Parathyroid adenoma (tissue), 2 donors: ENCODE measurements at regions not wholly inside any gene's neighbourhood (a gene's known extent, or its start where the extent isn't known, plus 50 kb on each side); places are given as distances from the start of the nearest gene placed in this dataset.
"Not testable (repeated sequence)": the region's sequence is repeated elsewhere in the genome, so short reads cannot be mapped to it uniquely, and the experiment has no call there.

ENCODE experiments used
- H2AFZ ChIP-seq: fragments of 300-600 bp; sonication (generic); one replicate; pipeline ENCODE4 v1.7.0; 2017; ENCODE audit warnings: antibody characterized with exemption, mild to moderate bottlenecking
- H3K27ac ChIP-seq: fragments of 300-600 bp; sonication (generic); one replicate; pipeline ENCODE4 v1.7.0; 2017
- H3K27me3 ChIP-seq: fragments of 300-600 bp; sonication (generic); one replicate; pipeline ENCODE4 v1.7.0; 2017; ENCODE audit warnings: low read length; ENCODE audit not compliant: control insufficient read depth, insufficient read depth
- H3K36me3 ChIP-seq: fragments of 300-600 bp; sonication (generic); one replicate; pipeline ENCODE4 v1.7.0; 2017; ENCODE audit warnings: low read length; ENCODE audit not compliant: control insufficient read depth, insufficient read depth
- H3K4me1 ChIP-seq: fragments of 300-600 bp; sonication (generic); one replicate; pipeline ENCODE4 v1.7.0; 2017; ENCODE audit warnings: control low read depth
- H3K4me2 ChIP-seq: fragments of 300-600 bp; sonication (generic); one replicate; pipeline ENCODE4 v1.7.0; 2017; ENCODE audit warnings: low read length
- H3K4me3 ChIP-seq: fragments of 300-600 bp; sonication (generic); one replicate; pipeline ENCODE4 v1.7.0; 2017; ENCODE audit warnings: low read depth, low read length
- H3K79me2 ChIP-seq: fragments of 300-600 bp; sonication (generic); one replicate; pipeline ENCODE4 v1.7.0; 2017; ENCODE audit warnings: control low read depth
- H3K9ac ChIP-seq: fragments of 300-600 bp; sonication (generic); one replicate; pipeline ENCODE4 v1.7.0; 2017; ENCODE audit warnings: mild to moderate bottlenecking
- H3K9me3 ChIP-seq: fragments of 300-600 bp; sonication (generic); one replicate; pipeline ENCODE4 v1.7.0; 2017; ENCODE audit warnings: low read length; ENCODE audit not compliant: control insufficient read depth
- TF ChIP-seq, protein P1 (sequence below): fragments of 300-600 bp; sonication (generic); IDR thresholded peaks from one replicate; pipeline ENCODE4 v1.7.0; 2017; ENCODE audit warnings: antibody characterized with exemption, mild to moderate bottlenecking
- donor health status: primary hyperparathyroidism.

DNA sequence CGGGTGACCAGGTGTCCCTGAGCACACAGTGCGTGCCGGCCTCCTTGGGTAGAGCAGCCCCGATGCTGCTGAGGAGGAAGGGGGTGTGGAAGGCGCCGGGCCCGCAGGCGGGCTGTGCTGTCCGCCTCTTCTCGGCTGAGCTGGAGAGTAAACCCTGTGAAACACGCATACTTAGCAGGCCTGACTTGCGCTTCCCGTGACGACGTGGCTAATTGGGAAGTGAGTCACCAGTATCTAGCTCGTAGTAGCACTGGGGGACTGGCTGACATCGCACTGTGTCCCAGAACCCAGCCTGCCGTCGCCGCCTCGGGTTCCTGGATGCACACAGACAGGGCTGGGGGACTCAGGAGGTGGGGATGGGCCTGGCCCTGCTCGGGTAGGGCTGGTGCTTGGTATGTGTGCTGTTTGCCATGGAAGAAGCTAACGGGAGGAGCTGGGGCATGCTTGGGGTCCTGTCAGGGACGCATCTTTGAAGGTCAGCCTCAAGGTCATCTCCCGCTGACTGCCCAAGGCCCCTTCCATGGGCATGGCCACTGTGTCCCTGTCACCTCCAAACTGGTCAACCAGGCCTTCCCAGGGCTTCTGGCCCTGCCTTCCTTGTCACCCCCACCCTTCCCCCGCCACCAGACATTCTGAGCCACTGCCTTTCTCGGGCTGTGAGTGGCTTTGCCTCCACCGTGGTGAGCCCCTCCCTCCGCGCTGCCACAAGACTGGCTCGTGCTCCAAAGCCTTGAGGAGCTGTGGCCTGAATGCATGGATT lies 1327.0 kb downstream of the BRD1 start:
- Histone ChIP-seq H3K27ac (no peak overlapping the region), H2AFZ (no peak overlapping the region), H3K27me3 (no peaks in the 10 kb centered on the region), H3K4me2 (no peak overlapping the region), H3K9ac (no peak overlapping the region), H3K4me3 (no peak overlapping the region), H3K79me2 (no peaks in the 10 kb centered on the region), H3K36me3 (no peaks in the 10 kb centered on the region), H3K9me3 (no peaks in the 10 kb centered on the region), H3K4me1 (no peaks in the 10 kb centered on the region)
- TF ChIP-seq, protein P1, sequence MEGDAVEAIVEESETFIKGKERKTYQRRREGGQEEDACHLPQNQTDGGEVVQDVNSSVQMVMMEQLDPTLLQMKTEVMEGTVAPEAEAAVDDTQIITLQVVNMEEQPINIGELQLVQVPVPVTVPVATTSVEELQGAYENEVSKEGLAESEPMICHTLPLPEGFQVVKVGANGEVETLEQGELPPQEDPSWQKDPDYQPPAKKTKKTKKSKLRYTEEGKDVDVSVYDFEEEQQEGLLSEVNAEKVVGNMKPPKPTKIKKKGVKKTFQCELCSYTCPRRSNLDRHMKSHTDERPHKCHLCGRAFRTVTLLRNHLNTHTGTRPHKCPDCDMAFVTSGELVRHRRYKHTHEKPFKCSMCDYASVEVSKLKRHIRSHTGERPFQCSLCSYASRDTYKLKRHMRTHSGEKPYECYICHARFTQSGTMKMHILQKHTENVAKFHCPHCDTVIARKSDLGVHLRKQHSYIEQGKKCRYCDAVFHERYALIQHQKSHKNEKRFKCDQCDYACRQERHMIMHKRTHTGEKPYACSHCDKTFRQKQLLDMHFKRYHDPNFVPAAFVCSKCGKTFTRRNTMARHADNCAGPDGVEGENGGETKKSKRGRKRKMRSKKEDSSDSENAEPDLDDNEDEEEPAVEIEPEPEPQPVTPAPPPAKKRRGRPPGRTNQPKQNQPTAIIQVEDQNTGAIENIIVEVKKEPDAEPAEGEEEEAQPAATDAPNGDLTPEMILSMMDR: no peak

DNA sequence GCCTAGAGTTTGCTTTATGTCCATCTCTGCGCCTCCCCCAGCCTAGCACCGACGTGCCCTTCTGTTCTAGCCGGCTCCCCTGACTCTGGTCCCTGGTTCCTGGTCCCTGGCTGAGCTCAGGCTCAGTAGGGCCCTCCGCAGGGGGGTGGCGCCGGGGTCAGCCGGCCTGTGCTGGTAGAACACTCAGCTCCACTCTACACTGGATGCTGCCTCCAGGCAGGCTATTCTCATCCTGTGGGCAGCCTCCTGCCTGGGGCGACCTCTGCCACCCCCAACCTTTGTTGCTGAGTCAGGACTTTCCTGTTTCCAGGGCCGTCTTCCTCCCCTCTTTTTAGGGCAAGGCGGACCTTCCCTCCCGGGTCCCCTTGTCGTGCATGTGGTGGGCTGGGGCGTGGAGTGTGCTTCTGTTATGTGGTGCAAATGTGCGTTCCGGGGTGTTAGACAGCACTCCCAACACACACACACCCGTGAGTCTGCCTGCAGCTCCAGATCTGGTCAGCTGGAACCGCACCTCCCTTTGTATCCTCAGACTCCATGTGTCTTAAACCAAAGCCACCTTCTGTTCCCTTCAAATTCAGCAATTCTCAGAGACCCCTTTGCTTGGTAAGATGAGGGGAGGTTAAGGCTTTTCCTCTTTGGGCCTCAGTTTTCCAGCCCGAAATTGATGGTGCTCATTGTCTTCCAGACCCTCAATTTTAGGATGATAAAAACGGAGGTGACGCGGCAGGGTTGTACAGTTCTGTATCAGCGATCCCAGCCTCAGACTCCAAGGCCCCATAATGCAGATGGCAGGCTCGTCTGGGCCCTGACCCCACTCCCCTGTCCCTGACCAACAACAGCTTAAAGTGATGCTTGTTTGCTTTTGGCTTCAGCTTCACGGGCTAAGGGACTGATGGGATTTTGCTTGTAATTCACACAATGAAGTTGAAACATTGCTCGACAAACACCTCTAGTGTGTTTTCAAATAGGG lies 1327.9 kb downstream of the BRD1 start:
- no peak overlapping the region for H3K9ac ChIP-seq
- no peaks in the 10 kb centered on the region for H3K36me3 ChIP-seq
- no peak overlapping the region for H3K4me3 ChIP-seq
- no peak overlapping the region for H3K4me2 ChIP-seq
- no peaks in the 10 kb centered on the region for H3K27me3 ChIP-seq
- H3K79me2 ChIP-seq: no peaks in the 10 kb centered on the region
- H3K4me1 ChIP-seq: no peaks in the 10 kb centered on the region
- no peak overlapping the region for H2AFZ ChIP-seq
- no peaks in the 10 kb centered on the region for H3K9me3 ChIP-seq
- no peak overlapping the region for H3K27ac ChIP-seq
- TF ChIP-seq, protein P1: no peak

DNA sequence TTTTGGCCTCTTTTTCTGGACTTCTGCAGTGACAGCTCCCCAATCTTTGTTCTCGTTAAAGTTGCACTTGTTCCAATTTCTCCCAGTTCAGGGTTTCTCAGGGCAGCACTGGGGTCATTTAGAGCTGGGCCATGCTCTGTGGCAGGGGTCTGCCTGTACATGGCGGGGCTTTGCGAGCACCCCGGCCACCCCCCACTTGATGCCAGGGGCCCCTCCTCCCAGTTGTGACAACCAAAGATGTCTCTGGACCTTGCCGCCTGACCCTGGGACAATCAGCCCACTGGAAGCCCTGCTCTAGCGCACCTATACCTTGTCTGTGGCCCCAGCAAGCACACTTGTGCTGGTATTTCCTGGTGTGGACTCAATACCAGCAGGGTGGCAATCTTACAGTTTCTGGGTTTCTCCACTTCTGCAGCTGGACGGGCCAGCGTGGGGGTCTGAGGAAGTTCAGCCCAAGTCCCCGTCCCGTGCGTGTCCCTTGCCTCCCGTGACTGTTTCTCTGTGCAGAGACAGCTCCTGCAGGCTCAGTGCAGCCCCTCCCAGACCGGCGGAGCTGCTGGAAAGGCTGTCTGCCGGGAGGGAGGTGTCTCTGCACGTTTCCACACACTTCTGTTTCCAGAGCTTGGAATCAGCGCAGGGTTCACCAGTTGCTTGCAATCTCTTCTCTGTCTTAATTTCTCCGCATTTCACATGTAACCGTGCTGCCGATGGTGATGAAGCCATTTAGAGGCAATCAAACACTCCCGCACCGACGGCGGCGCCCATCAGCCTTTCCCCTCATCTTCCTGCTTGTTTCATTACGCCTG lies 1328.9 kb downstream of the BRD1 start:
- no peaks in the 10 kb centered on the region for H3K9me3 ChIP-seq
- TF ChIP-seq, protein P1: no peak
- H2AFZ ChIP-seq: no peak overlapping the region
- H3K79me2 ChIP-seq: no peaks in the 10 kb centered on the region
- no peak overlapping the region for H3K4me2 ChIP-seq
- no peak overlapping the region for H3K4me3 ChIP-seq
- H3K36me3 ChIP-seq: no peaks in the 10 kb centered on the region
- no peak overlapping the region for H3K9ac ChIP-seq
- no peak overlapping the region for H3K27ac ChIP-seq
- H3K4me1 ChIP-seq: no peaks in the 10 kb centered on the region
- H3K27me3 ChIP-seq: no peaks in the 10 kb centered on the region

- not testable (repeated sequence) for H3K27ac ChIP-seq, H3K4me1 ChIP-seq, H3K9ac ChIP-seq, H3K4me2 ChIP-seq, H3K27me3 ChIP-seq, H3K79me2 ChIP-seq, H3K4me3 ChIP-seq, H3K9me3 ChIP-seq, H2AFZ ChIP-seq, H3K36me3 ChIP-seq
These were observed 1329.7 kb downstream of the BRD1 start for GRCh38 chr22:48497743-48498520.
